GM19463 (cell line): ENCODE measurements at regions not wholly inside any gene's neighbourhood (a gene's known extent, or its start where the extent isn't known, plus 50 kb on each side); places are given as distances from the start of the nearest gene placed in this dataset.
"Not testable (repeated sequence)": the region's sequence is repeated elsewhere in the genome, so short reads cannot be mapped to it uniquely, and the experiment has no call there.

Source experiments
- ATAC-seq: cut with Tn5 transposase; IDR thresholded peaks from one replicate; pipeline ENCODE4 v1.9.1; 2021; ENCODE audit warnings: mild to moderate bottlenecking, moderate library complexity; ENCODE audit not compliant: unreplicated experiment

DNA sequence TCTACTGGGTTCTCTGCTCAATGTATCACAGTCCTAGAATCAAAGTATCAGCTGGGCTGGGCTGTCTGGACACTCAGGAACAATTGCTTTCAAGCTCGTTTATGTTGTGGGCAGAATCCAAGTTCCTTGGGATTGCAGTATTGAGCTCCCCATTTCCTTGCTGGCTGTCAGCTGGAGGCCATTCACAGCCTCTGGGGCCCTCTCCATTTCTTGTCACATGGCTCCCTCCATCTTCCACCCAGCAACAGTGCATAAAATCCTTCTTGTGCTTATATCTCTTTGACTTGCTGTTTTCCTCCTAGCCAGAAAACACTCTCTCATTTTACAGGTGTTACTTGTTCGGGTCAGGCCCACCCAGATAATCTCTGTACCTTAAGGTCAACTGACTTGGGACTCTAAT, 363.5 kb downstream of the IGSF11 start:
- ATAC-seq = no peak

DNA sequence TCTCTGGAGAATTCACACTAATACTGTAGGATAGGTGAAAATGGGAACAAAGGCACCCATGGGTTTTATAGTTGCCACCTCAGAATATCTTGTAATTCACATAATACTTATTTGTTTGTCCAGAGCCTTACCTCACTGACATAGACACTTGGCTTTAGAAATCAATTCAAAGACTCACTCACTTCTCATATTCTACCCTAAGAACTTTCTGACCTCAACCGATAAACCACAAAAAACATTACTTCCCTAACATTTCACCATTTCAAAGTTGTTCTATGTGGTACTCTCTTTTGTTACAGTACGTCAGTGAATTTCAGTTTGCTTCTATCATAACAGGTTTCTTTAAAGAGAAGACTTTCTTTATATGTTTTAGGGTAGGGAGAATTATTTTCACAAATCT, 359.3 kb downstream of the IGSF11 start:
- no peak for ATAC-seq

DNA sequence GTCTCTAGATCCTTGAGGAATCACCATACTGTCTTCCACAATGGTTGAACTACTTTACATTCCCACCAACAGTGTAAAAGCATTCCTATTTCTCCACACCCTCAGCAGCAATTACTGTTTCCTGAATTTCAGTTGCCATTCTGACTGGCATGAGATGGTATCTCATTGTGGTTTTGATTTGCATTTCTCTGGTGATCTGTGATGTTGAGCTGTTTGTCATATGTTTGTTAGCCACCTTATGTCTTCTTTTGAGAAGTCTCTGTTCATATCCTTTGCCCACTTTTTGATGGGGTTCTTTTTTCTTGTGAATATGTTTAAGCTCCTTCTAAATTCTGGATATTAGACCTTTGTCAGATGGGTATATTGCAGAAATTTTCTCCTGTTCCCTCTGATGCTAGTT, 356.0 kb downstream of the IGSF11 start:
- ATAC-seq = not testable (repeated sequence)

GRCh38 chr3:118682921-118683320, 351.7 kb downstream of the IGSF11 start:
- ATAC-seq = no peak

GRCh38 chr3:118683636-118684035, 351.0 kb downstream of the IGSF11 start:
- no peak for ATAC-seq

DNA sequence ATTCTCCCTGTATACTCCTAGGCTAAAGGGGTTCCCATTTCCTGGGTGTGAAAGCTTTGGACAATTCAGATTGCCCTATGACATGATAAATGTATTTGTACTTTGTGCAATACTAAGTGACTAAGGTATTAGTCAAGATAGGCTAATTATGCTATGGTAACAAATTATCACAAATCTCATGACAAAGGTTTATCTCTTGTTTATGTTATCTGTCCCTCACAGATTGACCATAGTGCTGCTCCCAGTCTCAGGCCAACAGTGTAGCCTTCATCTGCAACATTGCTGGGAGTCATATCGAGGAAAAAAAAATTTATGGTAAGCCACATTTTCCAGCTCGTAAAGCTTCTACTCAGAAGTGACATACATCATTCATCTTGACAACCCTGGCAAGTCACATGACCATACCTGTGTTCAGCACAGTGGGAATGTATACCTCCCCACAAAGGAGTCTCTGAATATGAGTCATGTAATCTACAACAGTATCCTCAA, 346.2 kb downstream of the IGSF11 start:
- ATAC-seq = no peak

GRCh38 chr3:118692416-118692815, 342.2 kb downstream of the IGSF11 start:
- ATAC-seq = no peak

GRCh38 chr3:118705487-118706219, 329.0 kb downstream of the IGSF11 start:
- ATAC-seq = no peak

GRCh38 chr3:118707991-118708390, 326.7 kb downstream of the IGSF11 start:
- ATAC-seq = no peak

- ATAC-seq = no peak
Measured at GRCh38 chr3:118710532-118710931, 324.1 kb downstream of the IGSF11 start.

- no peak for ATAC-seq
Measured at GRCh38 chr3:118713502-118714207, 321.0 kb downstream of the IGSF11 start.

- no peak for ATAC-seq
Measured at GRCh38 chr3:118714800-118715199, 319.8 kb downstream of the IGSF11 start.

GRCh38 chr3:118729546-118729945, 305.1 kb downstream of the IGSF11 start:
- ATAC-seq = no peak

- no peak for ATAC-seq
Measured at GRCh38 chr3:118734664-118735063, 300.0 kb downstream of the IGSF11 start.

GRCh38 chr3:118736107-118736506, 298.5 kb downstream of the IGSF11 start:
- no peak for ATAC-seq

DNA sequence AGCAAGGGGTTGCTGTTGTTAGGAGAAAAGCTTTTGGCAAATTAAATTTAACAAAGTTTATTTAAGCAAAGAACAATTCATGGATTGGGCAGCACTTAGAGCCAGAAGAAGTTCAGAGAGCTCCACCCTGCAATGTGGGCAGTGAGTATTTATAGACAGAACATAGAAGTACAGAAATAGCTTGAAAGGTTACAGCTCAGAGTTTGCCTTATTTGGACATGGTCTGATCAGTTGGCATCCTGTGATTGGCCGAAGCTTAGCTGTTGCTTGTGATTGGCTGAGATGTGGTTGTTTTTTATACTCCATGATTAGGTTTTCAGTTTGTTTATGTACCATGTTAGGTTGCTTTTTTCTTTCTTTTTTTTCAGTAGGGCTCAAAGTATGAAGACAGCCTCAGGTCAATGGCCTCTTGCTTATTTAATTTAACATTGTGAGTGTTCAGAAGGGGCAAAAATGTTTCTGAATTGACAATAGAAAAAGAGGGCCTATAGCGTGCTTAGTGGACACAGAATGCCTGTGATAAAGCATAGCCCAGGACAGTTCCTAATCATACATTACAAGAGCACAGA, 293.8 kb downstream of the IGSF11 start:
- no peak for ATAC-seq

DNA sequence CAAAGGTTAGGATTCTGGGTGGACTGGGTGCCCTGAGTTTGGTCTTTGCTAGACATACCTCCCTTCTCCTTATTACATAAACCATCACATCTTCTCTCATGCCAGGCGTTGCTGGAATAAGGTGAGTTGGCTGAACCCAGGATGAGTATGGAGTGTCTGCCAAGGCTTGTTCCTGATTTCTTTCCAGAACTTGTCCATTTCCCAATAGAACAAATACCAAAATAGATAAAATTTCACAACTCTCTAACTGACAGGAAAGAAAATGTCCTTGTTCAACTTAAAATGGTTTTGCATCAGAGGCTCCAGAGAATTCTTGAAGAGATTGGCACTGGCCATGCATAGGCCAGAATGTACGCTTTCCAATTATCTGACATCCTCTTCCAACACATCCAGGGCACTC, 291.9 kb downstream of the IGSF11 start:
- ATAC-seq = no peak

GRCh38 chr3:118744186-118744585, 290.5 kb downstream of the IGSF11 start:
- no peak for ATAC-seq

- ATAC-seq = no peak
Measured at GRCh38 chr3:118754406-118755252, 280.0 kb downstream of the IGSF11 start.

DNA sequence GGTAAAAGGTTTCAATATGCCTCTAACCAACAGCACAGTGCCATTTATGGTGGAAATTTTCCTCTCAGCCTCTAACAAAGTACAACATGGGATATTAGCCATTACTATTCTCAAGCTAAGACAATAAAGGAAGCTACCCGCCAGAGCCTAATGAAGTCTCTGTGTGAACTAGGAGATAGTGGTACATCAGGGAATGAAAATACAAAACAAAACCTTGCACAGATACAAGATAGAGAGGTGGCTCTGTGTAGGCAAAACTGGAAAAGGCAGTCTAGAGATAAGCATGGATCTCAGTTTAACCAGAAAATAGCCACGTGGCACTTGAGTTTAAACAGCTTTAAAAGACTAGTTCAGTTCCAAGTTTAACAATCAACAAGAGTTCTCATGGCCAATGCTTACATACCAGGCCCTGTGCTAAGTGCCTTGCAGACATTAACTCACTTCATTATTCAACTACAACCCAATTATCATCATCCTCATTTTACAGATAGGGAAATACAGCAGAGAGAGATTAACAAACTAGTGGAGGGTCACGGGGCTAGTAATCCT, 279.3 kb downstream of the IGSF11 start:
- no peak for ATAC-seq
